ENCODE measurements at regions not wholly inside any gene's neighbourhood (a gene's known extent, or its start where the extent isn't known, plus 50 kb on each side); places are given as distances from the start of the nearest gene placed in this dataset.

GRCh38 chr14:36067428-36068187 is 108.9 kb downstream of the PTCSC3 start:
- TF ChIP-seq CTCF (IDR thresholded peaks at IDR 0.05) (no peak), POLR2A (IDR thresholded peaks at IDR 0.05) (no peak)

Measured in prostate gland (tissue), 2 donors.